ENCODE measurements at regions not wholly inside any gene's neighbourhood (a gene's known extent, or its start where the extent isn't known, plus 50 kb on each side); places are given as distances from the start of the nearest gene placed in this dataset.
"Not testable (repeated sequence)": the region's sequence is repeated elsewhere in the genome, so short reads cannot be mapped to it uniquely, and the experiment has no call there.

GRCh38 chr15:35937380-35937779 lies 391.4 kb upstream of the DPH6 start:
- H3K4me3 ChIP-seq (ENCODE audit: low read depth, low read length), result no peak overlapping the region
- H3K4me1 ChIP-seq (ENCODE audit: control insufficient read depth, insufficient read depth, low read length, unreplicated experiment), result no peaks in the 10 kb centered on the region
- no peaks in the 10 kb centered on the region for H3K79me2 ChIP-seq (ENCODE audit: control insufficient read depth, insufficient read depth, low read length, unreplicated experiment)
- no peak overlapping the region for H3K27ac ChIP-seq (ENCODE audit: low read depth, low read length)
- peak overlapping the region; percentile 3 for H2AFZ ChIP-seq (ENCODE audit: low read length, unreplicated experiment)
- no peaks in the 10 kb centered on the region for H3K36me3 ChIP-seq (ENCODE audit: insufficient read depth, low read length)
- no peaks in the 10 kb centered on the region for H3K27me3 ChIP-seq (ENCODE audit: insufficient read depth, low read length)

GRCh38 chr15:35944945-35945585 lies 399.1 kb upstream of the DPH6 start:
- H3K27me3 ChIP-seq (ENCODE audit: insufficient read depth, low read length), result no peaks in the 10 kb centered on the region

GRCh38 chr15:35953424-35953823 lies 407.5 kb upstream of the DPH6 start:
- H3K4me3 ChIP-seq (ENCODE audit: low read depth, low read length), result no peak overlapping the region
- no peak overlapping the region for H2AFZ ChIP-seq (ENCODE audit: low read length, unreplicated experiment)
- H3K4me1 ChIP-seq (ENCODE audit: control insufficient read depth, insufficient read depth, low read length, unreplicated experiment), result peaks cover 11% of the 10 kb centered on the region
- H3K36me3 ChIP-seq (ENCODE audit: insufficient read depth, low read length), result no peaks in the 10 kb centered on the region
- no peak overlapping the region for H3K27ac ChIP-seq (ENCODE audit: low read depth, low read length)
- H3K79me2 ChIP-seq (ENCODE audit: control insufficient read depth, insufficient read depth, low read length, unreplicated experiment), result no peaks in the 10 kb centered on the region
- no peaks in the 10 kb centered on the region for H3K27me3 ChIP-seq (ENCODE audit: insufficient read depth, low read length)

More at GRCh38 chr15:35944945-35945585, 399.1 kb upstream of the DPH6 start:
- Histone ChIP-seq H3K4me1 (ENCODE audit: control insufficient read depth, insufficient read depth, low read length, unreplicated experiment) (no peaks in the 10 kb centered on the region), H3K4me3 (ENCODE audit: low read depth, low read length) (no peak overlapping the region), H3K27ac (ENCODE audit: low read depth, low read length) (no peak overlapping the region), H3K36me3 (ENCODE audit: insufficient read depth, low read length) (no peaks in the 10 kb centered on the region), H2AFZ (ENCODE audit: low read length, unreplicated experiment) (no peak overlapping the region), H3K79me2 (ENCODE audit: control insufficient read depth, insufficient read depth, low read length, unreplicated experiment) (no peaks in the 10 kb centered on the region)

- H3K27me3 ChIP-seq (ENCODE audit: insufficient read depth, low read length), result no peaks in the 10 kb centered on the region
- peaks cover 19% of the 10 kb centered on the region for H3K4me1 ChIP-seq (ENCODE audit: control insufficient read depth, insufficient read depth, low read length, unreplicated experiment)
- no peaks in the 10 kb centered on the region for H3K36me3 ChIP-seq (ENCODE audit: insufficient read depth, low read length)
- H3K79me2 ChIP-seq (ENCODE audit: control insufficient read depth, insufficient read depth, low read length, unreplicated experiment), result no peaks in the 10 kb centered on the region
- H3K4me3 ChIP-seq (ENCODE audit: low read depth, low read length), result no peak overlapping the region
- no peak overlapping the region for H2AFZ ChIP-seq (ENCODE audit: low read length, unreplicated experiment)
- H3K27ac ChIP-seq (ENCODE audit: low read depth, low read length), result no peak overlapping the region
These were observed 410.1 kb upstream of the DPH6 start for GRCh38 chr15:35956056-35956455.

GRCh38 chr15:35958021-35958420 lies 412.1 kb upstream of the DPH6 start:
- Histone ChIP-seq H3K4me1 (ENCODE audit: control insufficient read depth, insufficient read depth, low read length, unreplicated experiment) (peaks cover 19% of the 10 kb centered on the region), H3K27ac (ENCODE audit: low read depth, low read length) (no peak overlapping the region), H3K79me2 (ENCODE audit: control insufficient read depth, insufficient read depth, low read length, unreplicated experiment) (no peaks in the 10 kb centered on the region), H3K27me3 (ENCODE audit: insufficient read depth, low read length) (no peaks in the 10 kb centered on the region), H2AFZ (ENCODE audit: low read length, unreplicated experiment) (no peak overlapping the region), H3K4me3 (ENCODE audit: low read depth, low read length) (no peak overlapping the region), H3K36me3 (ENCODE audit: insufficient read depth, low read length) (no peaks in the 10 kb centered on the region)

- Histone ChIP-seq H2AFZ (ENCODE audit: low read length, unreplicated experiment) (no peak overlapping the region), H3K4me1 (ENCODE audit: control insufficient read depth, insufficient read depth, low read length, unreplicated experiment) (peaks cover 19% of the 10 kb centered on the region), H3K27me3 (ENCODE audit: insufficient read depth, low read length) (no peaks in the 10 kb centered on the region), H3K79me2 (ENCODE audit: control insufficient read depth, insufficient read depth, low read length, unreplicated experiment) (no peaks in the 10 kb centered on the region), H3K4me3 (ENCODE audit: low read depth, low read length) (no peak overlapping the region), H3K27ac (ENCODE audit: low read depth, low read length) (no peak overlapping the region), H3K36me3 (ENCODE audit: insufficient read depth, low read length) (no peaks in the 10 kb centered on the region)
These were observed 413.0 kb upstream of the DPH6 start for GRCh38 chr15:35958975-35959374.

- Histone ChIP-seq H3K4me1 (ENCODE audit: control insufficient read depth, insufficient read depth, low read length, unreplicated experiment) (peaks cover 9% of the 10 kb centered on the region), H2AFZ (ENCODE audit: low read length, unreplicated experiment) (no peak overlapping the region), H3K79me2 (ENCODE audit: control insufficient read depth, insufficient read depth, low read length, unreplicated experiment) (no peaks in the 10 kb centered on the region), H3K36me3 (ENCODE audit: insufficient read depth, low read length) (no peaks in the 10 kb centered on the region), H3K4me3 (ENCODE audit: low read depth, low read length) (no peak overlapping the region), H3K27me3 (ENCODE audit: insufficient read depth, low read length) (no peaks in the 10 kb centered on the region), H3K27ac (ENCODE audit: low read depth, low read length) (no peak overlapping the region)
These were observed 417.4 kb upstream of the DPH6 start for GRCh38 chr15:35963326-35963725.

- H2AFZ ChIP-seq (ENCODE audit: low read length, unreplicated experiment), result no peak overlapping the region
- no peak overlapping the region for H3K4me3 ChIP-seq (ENCODE audit: low read depth, low read length)
- no peaks in the 10 kb centered on the region for H3K27me3 ChIP-seq (ENCODE audit: insufficient read depth, low read length)
- no peak overlapping the region for H3K27ac ChIP-seq (ENCODE audit: low read depth, low read length)
- no peaks in the 10 kb centered on the region for H3K36me3 ChIP-seq (ENCODE audit: insufficient read depth, low read length)
- H3K79me2 ChIP-seq (ENCODE audit: control insufficient read depth, insufficient read depth, low read length, unreplicated experiment), result no peaks in the 10 kb centered on the region
- no peaks in the 10 kb centered on the region for H3K4me1 ChIP-seq (ENCODE audit: control insufficient read depth, insufficient read depth, low read length, unreplicated experiment)
These were observed 420.8 kb upstream of the DPH6 start for GRCh38 chr15:35966781-35967180.

- not testable (repeated sequence) for H3K36me3 ChIP-seq (ENCODE audit: insufficient read depth, low read length); H3K79me2 ChIP-seq (ENCODE audit: control insufficient read depth, insufficient read depth, low read length, unreplicated experiment); H2AFZ ChIP-seq (ENCODE audit: low read length, unreplicated experiment); H3K27ac ChIP-seq (ENCODE audit: low read depth, low read length); H3K4me1 ChIP-seq (ENCODE audit: control insufficient read depth, insufficient read depth, low read length, unreplicated experiment); H3K27me3 ChIP-seq (ENCODE audit: insufficient read depth, low read length); H3K4me3 ChIP-seq (ENCODE audit: low read depth, low read length)
These were observed 422.0 kb upstream of the DPH6 start for GRCh38 chr15:35967968-35968367.

- Histone ChIP-seq H3K79me2 (ENCODE audit: control insufficient read depth, insufficient read depth, low read length, unreplicated experiment) (no peaks in the 10 kb centered on the region), H3K27me3 (ENCODE audit: insufficient read depth, low read length) (no peaks in the 10 kb centered on the region), H2AFZ (ENCODE audit: low read length, unreplicated experiment) (no peak overlapping the region), H3K4me3 (ENCODE audit: low read depth, low read length) (no peak overlapping the region), H3K27ac (ENCODE audit: low read depth, low read length) (no peak overlapping the region), H3K36me3 (ENCODE audit: insufficient read depth, low read length) (no peaks in the 10 kb centered on the region), H3K4me1 (ENCODE audit: control insufficient read depth, insufficient read depth, low read length, unreplicated experiment) (no peaks in the 10 kb centered on the region)
These were observed 427.1 kb upstream of the DPH6 start for GRCh38 chr15:35973029-35973428.

- H3K79me2 ChIP-seq (ENCODE audit: control insufficient read depth, insufficient read depth, low read length, unreplicated experiment), result no peaks in the 10 kb centered on the region
- H3K27ac ChIP-seq (ENCODE audit: low read depth, low read length), result no peak overlapping the region
- no peak overlapping the region for H2AFZ ChIP-seq (ENCODE audit: low read length, unreplicated experiment)
- no peak overlapping the region for H3K4me3 ChIP-seq (ENCODE audit: low read depth, low read length)
- no peaks in the 10 kb centered on the region for H3K4me1 ChIP-seq (ENCODE audit: control insufficient read depth, insufficient read depth, low read length, unreplicated experiment)
- no peaks in the 10 kb centered on the region for H3K27me3 ChIP-seq (ENCODE audit: insufficient read depth, low read length)
- no peaks in the 10 kb centered on the region for H3K36me3 ChIP-seq (ENCODE audit: insufficient read depth, low read length)
These were observed 428.1 kb upstream of the DPH6 start for GRCh38 chr15:35974052-35974451.
